ENCODE measurements at regions not wholly inside any gene's neighbourhood (a gene's known extent, or its start where the extent isn't known, plus 50 kb on each side); places are given as distances from the start of the nearest gene placed in this dataset.
"Not testable (repeated sequence)": the region's sequence is repeated elsewhere in the genome, so short reads cannot be mapped to it uniquely, and the experiment has no call there.

- TF ChIP-seq, protein P1, sequence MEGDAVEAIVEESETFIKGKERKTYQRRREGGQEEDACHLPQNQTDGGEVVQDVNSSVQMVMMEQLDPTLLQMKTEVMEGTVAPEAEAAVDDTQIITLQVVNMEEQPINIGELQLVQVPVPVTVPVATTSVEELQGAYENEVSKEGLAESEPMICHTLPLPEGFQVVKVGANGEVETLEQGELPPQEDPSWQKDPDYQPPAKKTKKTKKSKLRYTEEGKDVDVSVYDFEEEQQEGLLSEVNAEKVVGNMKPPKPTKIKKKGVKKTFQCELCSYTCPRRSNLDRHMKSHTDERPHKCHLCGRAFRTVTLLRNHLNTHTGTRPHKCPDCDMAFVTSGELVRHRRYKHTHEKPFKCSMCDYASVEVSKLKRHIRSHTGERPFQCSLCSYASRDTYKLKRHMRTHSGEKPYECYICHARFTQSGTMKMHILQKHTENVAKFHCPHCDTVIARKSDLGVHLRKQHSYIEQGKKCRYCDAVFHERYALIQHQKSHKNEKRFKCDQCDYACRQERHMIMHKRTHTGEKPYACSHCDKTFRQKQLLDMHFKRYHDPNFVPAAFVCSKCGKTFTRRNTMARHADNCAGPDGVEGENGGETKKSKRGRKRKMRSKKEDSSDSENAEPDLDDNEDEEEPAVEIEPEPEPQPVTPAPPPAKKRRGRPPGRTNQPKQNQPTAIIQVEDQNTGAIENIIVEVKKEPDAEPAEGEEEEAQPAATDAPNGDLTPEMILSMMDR (conservative IDR thresholded peaks at IDR 0.05): not testable (repeated sequence)
- not testable (repeated sequence) for TF ChIP-seq EZH2 (IDR thresholded peaks at IDR 0.05; ENCODE audit: low read depth)
Measured at GRCh38 chr12:9449657-9450126, 158.0 kb downstream of the KLRB1 start.
